ENCODE measurements at regions not wholly inside any gene's neighbourhood (a gene's known extent, or its start where the extent isn't known, plus 50 kb on each side); places are given as distances from the start of the nearest gene placed in this dataset.
A peak's percentile ranks its signal among the peaks of the same experiment; 100 is the strongest.

DNA sequence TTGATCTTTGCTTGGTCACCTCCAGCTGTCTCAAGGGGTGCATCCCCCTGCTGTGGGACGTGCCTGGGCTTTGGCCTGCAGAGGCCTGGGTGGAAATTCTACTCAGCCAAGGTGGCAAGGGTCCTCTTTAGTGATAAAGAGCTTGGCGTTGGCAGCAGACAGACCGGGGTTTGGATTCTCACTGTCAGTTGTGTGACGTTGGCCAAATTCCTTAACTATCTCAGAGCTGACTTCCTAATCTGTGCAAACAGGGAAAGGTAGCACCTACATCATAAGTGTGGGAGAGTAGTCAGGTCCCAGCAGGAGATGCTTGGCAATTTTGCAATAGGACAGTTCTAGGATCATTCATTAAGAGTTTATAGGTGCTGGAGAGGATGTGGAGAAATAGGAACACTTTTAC is 154.3 kb upstream of the GSC start:
- DNase-seq (ENCODE audit: low read depth, low spot score) = no peak

DNA sequence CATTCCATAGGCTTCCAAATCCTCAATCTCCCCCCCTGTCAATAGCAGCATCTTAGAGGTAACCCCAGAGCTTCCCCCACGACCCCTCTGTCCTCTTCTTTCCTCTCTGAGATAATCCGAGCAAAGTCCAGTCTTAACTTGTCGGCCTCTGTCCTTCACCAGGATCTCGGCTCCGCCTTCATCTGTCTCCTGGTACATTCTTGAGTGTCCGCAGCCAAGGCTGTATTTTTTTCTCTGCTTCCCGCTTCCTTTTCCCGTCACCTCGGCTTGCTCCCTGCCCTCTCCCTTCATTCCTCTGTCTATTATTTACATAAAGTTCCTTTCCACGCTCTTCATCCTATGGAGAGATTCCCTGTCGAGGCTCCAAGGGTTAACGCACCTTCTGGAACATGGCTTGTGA is 153.9 kb upstream of the GSC start:
- no peak for DNase-seq (ENCODE audit: low read depth, low spot score)

DNA sequence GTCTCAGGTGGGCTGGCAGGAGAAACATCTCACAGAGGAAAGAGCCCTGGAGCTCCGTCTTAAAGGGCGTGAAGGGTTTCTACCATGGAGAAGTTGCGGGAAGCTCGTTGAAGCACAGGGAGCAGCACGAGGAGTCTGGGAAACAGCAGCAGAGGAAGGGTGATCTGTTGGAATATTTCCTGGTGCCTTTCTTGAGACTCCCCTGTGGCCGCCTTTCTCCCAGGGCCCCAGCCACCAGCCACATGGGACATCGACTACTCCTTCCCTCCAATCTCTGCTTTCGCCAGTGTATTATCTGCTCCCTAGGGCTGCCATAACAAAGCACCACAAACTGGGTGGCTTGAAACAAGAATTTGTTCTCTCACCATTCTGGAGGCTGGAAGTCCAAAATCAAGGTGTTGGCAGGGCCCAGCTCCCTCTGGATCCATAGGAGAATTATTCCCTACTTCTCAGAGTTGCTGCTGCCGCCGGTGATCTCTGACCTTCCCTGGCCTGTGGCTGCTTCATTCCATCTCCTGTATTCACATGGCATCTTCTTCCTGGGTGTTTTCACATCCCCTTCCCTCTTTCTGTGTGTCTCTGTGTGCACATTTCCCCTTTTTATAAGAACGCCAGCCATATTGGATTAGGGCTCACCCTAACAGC is 152.8 kb upstream of the GSC start:
- DNase-seq (ENCODE audit: low read depth, low spot score) = no peak

DNA sequence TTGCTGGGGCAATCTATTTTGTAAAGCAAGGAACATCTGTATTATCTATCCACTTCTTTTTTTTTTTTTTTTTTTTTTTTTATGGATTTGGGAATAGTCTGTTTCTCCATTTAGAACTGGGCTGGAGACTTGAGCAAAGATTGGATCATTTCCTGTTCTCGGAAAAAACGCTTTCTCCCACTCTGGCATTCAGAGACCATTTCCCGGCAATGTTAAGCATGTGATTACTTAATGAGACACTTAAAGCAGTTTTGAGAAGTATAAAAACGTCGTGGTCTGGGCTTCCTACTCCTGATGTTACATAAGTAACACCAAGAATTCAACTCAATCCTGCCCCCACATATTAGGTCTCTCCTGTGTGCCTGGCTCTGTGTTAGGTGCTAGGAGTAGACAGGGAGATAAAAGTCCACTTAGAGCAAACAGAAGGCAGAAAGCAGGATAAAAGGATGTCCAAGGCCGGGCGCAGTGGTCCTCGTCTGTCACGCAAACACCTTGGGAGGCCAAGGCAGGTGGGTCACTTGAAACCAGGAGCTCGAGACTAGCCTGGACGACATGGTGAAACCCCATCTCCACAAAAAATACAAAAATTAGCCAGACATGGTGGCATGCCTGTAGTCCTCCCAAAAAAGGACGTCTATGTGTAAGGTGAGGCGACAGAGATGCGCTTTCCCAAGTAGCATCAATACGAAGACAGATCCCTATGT is 152.1 kb upstream of the GSC start:
- DNase-seq (ENCODE audit: low read depth, low spot score) = no peak

DNA sequence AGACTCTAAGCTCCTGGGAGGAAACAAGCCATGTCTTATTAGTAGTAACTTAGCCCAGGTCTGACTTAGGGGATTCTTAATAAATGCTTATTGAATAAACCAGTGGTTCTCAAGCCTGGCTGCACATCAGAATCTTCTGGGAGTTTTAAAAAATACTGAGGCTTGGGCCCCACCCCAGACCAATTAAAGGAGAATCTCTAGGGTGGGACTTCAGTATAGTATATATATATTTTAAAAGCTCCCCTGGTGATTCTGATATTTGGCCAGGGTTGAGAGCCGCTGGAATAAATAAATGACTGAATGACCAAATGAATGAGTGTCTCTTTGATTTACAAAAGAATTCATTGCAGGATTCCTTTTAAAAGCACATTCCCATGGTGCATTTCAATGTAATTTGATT is 151.5 kb upstream of the GSC start:
- no peak for DNase-seq (ENCODE audit: low read depth, low spot score)

GRCh38 chr14:94919896-94920295 is 150.0 kb upstream of the GSC start:
- no peak for DNase-seq (ENCODE audit: low read depth, low spot score)

DNA sequence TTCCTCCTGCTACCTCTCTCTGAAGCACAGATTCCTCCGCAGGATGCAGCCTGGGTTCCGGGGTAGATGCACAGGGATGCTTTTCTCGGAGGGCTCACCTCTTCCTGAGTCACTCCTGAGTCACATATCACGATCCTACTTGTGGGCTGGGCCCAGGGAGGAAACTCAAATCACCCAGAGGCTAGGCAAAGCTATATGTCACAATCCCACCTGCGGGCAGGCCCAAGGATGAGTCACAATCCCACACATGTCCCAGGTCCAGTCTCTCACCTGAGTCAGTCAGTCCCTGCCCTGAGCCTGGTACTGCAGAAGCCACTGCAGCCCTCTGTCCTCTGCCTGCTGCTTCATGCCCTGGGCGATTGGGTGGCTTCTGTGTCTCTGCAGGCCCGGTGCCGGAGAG is 149.0 kb upstream of the GSC start:
- DNase-seq (ENCODE audit: low read depth, low spot score) = no peak

DNA sequence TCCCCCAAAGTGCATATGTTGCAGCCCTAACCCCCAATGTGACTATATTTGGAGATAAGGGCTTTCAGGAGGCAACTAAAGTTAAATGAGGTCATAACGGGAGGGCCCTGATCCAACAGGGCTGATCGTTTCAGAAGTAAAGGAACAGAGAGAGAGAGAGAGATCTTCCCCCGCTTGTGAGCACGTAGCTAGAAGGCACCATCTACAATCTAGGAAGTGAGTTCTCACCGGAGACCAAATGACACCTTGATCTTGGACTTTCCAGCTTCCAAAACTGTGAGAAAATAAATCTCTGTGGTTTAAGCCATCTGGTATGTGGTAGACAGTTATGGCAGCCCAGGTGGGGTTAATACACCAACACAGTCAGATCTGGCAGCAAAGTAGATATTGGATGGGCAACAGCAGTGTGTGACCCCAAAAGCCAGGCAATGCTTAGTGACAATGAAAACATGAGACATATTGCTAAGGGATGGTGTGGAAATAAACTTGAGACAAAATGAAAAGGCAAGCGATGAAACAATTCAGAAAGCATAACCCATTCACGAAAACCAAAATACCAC is 147.2 kb upstream of the GSC start:
- no peak for DNase-seq (ENCODE audit: low read depth, low spot score)

GRCh38 chr14:94914191-94914590 is 144.3 kb upstream of the GSC start:
- no peak for DNase-seq (ENCODE audit: low read depth, low spot score)

DNA sequence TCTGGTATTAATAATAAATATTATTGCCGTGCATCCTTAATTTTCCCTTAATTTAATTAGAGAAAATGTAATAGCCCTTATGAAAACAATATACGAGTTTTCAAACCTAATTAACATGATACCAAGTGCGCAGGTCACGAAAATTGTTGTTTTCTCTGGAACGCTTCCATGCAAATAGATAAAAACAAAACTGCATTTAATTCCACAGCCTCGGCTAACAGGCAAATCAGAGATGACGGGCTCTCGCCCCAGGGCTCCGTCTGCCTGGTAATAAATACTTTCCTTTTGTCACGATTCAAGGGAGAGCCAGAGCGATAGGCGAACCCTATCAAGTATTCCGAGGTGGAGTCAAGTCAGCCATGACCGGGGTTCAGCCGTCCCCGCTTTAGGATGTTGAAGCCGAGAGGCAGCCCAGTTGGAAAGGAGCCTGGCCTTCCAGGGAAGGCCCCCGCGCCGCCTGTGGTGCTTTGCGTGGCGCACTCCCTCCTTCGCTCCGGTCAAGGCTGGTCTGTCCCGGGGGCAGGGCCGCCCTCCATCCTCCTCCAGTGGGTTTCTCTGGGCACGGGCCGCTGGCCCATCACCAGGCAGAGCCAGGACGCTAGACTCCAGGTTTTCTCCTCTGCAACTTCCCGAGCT is 137.8 kb upstream of the GSC start:
- no peak for DNase-seq (ENCODE audit: low read depth, low spot score)

- DNase-seq (ENCODE audit: low read depth, low spot score) = no peak
Measured at GRCh38 chr14:94906991-94907587, 137.2 kb upstream of the GSC start.

- no peak for DNase-seq (ENCODE audit: low read depth, low spot score)
Measured at GRCh38 chr14:94906577-94906976, 136.7 kb upstream of the GSC start.

- peak; percentile 40 for DNase-seq (ENCODE audit: low read depth, low spot score)
Measured at GRCh38 chr14:94904636-94905035, 134.7 kb upstream of the GSC start.

- no peak for DNase-seq (ENCODE audit: low read depth, low spot score)
Measured at GRCh38 chr14:94903883-94904282, 134.0 kb upstream of the GSC start.

DNA sequence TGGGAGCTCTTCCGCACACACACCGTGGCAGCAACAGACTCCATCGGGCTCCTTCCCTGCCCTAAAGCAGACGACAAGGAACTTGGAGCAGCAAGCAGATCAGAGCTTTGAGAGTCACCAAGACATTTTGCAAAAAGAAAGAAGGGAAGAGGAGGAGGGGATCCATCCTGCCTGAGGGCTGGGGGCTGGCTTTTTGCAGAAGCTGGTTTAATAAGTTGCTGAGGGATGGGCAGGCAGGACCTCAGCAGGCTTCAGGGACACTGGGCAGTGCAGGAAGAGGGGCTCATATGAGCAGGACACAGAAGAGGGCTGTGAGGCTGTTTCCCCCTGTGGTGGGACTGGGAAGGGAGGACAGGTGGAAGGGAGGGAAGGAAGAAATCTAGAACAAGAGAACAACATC is 133.4 kb upstream of the GSC start:
- no peak for DNase-seq (ENCODE audit: low read depth, low spot score)

DNA sequence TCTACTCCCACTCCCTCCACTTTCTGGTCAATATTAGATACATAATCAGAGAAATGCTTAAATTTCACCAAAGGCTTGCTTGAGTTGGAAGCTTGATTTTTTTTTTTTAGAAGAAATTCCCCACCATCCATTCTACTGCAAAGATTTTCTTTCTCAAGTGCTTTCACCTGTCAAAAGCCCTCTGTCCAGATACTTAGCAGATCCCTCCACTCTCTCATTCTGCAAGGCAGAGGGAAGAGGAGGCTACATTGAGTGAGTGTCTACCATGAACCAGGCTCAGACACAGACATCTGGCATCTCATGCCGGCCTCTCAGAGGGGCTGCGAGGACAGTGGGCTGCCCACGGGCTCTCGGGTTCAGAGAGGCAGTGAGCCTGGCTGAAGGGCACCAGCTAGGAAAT is 127.6 kb upstream of the GSC start:
- no peak for DNase-seq (ENCODE audit: low read depth, low spot score)

GRCh38 chr14:94897082-94897481 is 127.2 kb upstream of the GSC start:
- DNase-seq (ENCODE audit: low read depth, low spot score) = no peak

DNA sequence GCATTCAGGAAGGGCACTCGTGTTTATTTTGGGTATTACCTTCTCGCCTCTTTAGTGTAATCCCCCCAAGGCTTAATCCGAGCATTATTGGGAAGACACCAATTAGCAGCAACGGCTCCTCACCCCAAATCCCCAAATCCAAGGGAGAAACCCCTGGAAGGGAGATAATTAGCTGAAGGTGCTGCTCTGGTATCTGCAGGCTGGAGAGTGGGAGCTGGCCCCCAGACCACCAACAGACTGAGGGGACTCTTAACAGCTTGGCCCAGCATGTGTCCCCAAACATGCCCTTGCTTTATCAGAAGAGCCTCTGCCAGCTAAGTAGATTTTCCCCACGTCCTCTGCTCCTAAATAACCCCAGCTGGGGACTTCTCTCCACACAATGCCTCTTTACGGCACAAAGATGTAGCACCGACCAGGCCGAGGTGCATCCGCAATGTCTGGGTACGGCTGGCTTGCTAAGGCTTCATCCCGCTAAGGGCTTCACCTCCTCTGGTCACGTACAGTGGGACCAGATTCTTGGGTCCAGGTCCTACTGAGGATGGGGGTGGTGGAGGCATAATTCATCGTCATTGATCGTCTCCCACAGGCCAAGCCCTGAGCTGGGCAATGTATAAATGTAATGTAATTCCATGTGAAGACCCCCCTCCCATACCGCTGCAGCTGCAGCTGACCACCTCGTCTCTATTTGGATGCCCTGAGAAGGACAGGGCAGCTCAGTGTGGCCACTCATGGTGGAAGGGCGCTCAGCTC is 123.7 kb upstream of the GSC start:
- DNase-seq (ENCODE audit: low read depth, low spot score) = no peak

DNA sequence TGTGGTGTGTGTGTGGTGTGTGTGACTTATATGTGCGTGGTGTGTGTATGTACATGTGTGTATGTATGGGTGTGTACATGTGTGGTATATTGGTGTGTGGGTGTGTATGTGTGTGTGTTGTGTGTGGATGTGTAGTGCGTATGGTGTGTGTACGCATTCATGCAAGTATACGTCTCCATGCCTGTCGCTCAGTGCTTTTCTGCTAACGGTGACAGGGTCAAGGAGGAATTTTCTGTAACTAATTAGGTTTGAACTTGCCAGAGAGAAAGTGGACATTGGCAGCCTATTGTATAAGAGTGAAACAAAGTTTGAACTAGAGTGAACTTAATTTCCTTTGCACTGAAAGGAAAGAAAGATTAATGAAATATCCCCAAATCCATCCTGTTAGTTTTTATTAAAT is 120.9 kb upstream of the GSC start:
- no peak for DNase-seq (ENCODE audit: low read depth, low spot score)

- no peak for DNase-seq (ENCODE audit: low read depth, low spot score)
Measured at GRCh38 chr14:94889520-94890312, 119.8 kb upstream of the GSC start.

GRCh38 chr14:94888121-94888520 is 118.2 kb upstream of the GSC start:
- no peak for DNase-seq (ENCODE audit: low read depth, low spot score)
